ENCODE measurements at regions not wholly inside any gene's neighbourhood (a gene's known extent, or its start where the extent isn't known, plus 50 kb on each side); places are given as distances from the start of the nearest gene placed in this dataset.

- no peaks in the 10 kb centered on the region for H3K9me3 ChIP-seq (ENCODE audit: low read length)
- no peaks in the 10 kb centered on the region for H3K4me1 ChIP-seq (ENCODE audit: low read length)
- no peak overlapping the region for H3K4me3 ChIP-seq (ENCODE audit: low read length)
- H3K79me2 ChIP-seq (ENCODE audit: low read length), result no peaks in the 10 kb centered on the region
- H4K20me1 ChIP-seq (ENCODE audit: insufficient read depth, low read depth, low read length), result no peaks in the 10 kb centered on the region
- no peaks in the 10 kb centered on the region; the same call in 1 of the 2 replicates for H3K9me2 ChIP-seq (replicated peaks; ENCODE audit: insufficient read depth, low read length)
- no peak overlapping the region for H2AFZ ChIP-seq (ENCODE audit: low read length)
- no peaks in the 10 kb centered on the region for H3K27me3 ChIP-seq (ENCODE audit: low read length)
- no peak for DNase-seq
- H3K36me3 ChIP-seq (ENCODE audit: insufficient read depth, low read length), result no peaks in the 10 kb centered on the region
- H3K9ac ChIP-seq (ENCODE audit: low read length), result no peak overlapping the region
- no peak overlapping the region for H3K27ac ChIP-seq (ENCODE audit: low read length)
- H3K4me2 ChIP-seq (ENCODE audit: low read depth, low read length, poor library complexity, severe bottlenecking), result no peak overlapping the region
Observed at GRCh38 chr4:138299881-138300280, 57.7 kb upstream of the SLC7A11 start.

DNA sequence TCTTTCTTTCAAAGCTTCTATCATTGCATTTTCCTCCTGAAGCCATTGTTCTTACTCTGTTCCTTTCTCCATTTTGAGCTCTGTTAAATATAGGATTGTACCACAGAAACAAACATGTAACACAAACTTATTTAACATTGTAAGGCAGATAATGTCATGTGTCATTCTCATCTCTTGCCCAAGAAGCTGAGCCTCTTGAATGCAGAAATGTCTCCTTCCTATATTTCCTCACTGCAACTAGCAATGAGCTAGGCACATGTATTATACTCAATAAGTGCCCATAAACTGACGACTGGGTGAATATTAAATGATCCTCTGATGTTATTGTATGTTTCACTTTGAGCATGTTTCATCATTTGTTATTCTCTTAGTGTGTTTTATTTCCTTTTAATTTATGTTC is 56.7 kb upstream of the SLC7A11 start:
- Histone ChIP-seq H2AFZ (ENCODE audit: low read length) (no peak overlapping the region), H3K27ac (ENCODE audit: low read length) (no peak overlapping the region), H3K4me1 (ENCODE audit: low read length) (no peaks in the 10 kb centered on the region), H3K9me2 (replicated peaks; ENCODE audit: insufficient read depth, low read length) (no peaks in the 10 kb centered on the region; the same call in 1 of the 2 replicates), H3K27me3 (ENCODE audit: low read length) (no peaks in the 10 kb centered on the region), H3K4me3 (ENCODE audit: low read length) (no peak overlapping the region), H3K9ac (ENCODE audit: low read length) (no peak overlapping the region), H3K79me2 (ENCODE audit: low read length) (no peaks in the 10 kb centered on the region), H4K20me1 (ENCODE audit: insufficient read depth, low read depth, low read length) (no peaks in the 10 kb centered on the region), H3K36me3 (ENCODE audit: insufficient read depth, low read length) (no peaks in the 10 kb centered on the region), H3K9me3 (ENCODE audit: low read length) (no peaks in the 10 kb centered on the region), H3K4me2 (ENCODE audit: low read depth, low read length, poor library complexity, severe bottlenecking) (no peak overlapping the region)
- DNase-seq, result no peak

DNA sequence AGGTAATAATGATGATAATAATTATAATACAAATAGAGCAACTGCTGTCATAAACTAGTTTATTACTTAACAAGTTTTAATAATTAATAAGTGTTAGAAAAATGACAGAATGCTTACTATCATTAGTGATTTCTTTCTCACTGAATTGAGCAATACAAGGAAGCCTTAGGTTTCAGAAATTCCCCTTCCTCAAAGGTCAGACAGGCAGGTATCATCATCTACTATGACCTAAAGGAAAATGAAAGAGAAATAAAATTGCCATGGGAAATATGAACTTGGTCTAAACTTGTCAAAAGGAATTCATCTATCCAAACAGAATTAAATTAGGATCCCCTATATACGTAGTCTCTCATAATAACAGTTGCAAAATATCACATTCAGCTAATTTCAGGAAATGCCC is 56.3 kb upstream of the SLC7A11 start:
- H4K20me1 ChIP-seq (ENCODE audit: insufficient read depth, low read depth, low read length), result no peaks in the 10 kb centered on the region
- H3K9ac ChIP-seq (ENCODE audit: low read length), result no peak overlapping the region
- H3K36me3 ChIP-seq (ENCODE audit: insufficient read depth, low read length), result no peaks in the 10 kb centered on the region
- no peaks in the 10 kb centered on the region for H3K4me1 ChIP-seq (ENCODE audit: low read length)
- H3K27me3 ChIP-seq (ENCODE audit: low read length), result no peaks in the 10 kb centered on the region
- H3K9me3 ChIP-seq (ENCODE audit: low read length), result no peaks in the 10 kb centered on the region
- no peak overlapping the region for H3K4me2 ChIP-seq (ENCODE audit: low read depth, low read length, poor library complexity, severe bottlenecking)
- no peak overlapping the region for H3K27ac ChIP-seq (ENCODE audit: low read length)
- no peaks in the 10 kb centered on the region for H3K79me2 ChIP-seq (ENCODE audit: low read length)
- no peak overlapping the region for H2AFZ ChIP-seq (ENCODE audit: low read length)
- H3K4me3 ChIP-seq (ENCODE audit: low read length), result no peak overlapping the region
- no peaks in the 10 kb centered on the region; the same call in 1 of the 2 replicates for H3K9me2 ChIP-seq (replicated peaks; ENCODE audit: insufficient read depth, low read length)
- no peak for DNase-seq

DNA sequence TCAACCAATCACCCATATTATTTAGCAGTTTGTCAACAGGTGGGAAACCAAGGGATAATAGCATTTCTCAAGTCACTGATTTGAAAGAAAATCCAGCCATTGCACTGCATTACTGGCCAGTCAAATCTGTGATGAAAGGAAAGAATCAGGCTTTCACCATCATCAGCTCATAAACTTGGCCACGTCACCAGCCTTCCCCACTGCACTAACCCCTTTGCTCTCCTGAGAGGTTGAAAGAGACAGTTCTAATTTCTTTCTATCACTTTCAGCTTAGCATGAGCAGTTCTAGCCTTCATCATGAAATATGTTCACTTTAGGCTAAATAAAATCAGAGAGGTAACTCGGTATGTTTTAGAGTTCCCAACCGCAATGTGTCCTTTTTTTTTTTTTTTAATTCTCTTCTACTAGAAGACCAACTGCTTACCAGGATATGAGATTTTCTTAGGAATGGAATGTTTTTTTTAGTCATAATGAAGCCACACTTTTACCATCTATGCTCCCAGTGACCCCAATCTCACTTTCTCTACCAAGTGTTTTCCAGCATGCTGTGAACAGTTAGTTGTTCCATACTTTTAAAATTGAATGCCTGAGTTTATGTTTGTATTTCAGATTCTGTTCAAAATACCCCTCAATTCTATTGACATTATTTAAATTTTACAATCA is 55.7 kb upstream of the SLC7A11 start:
- Histone ChIP-seq H3K4me1 (ENCODE audit: low read length) (no peaks in the 10 kb centered on the region), H3K27me3 (ENCODE audit: low read length) (no peaks in the 10 kb centered on the region), H4K20me1 (ENCODE audit: insufficient read depth, low read depth, low read length) (no peaks in the 10 kb centered on the region), H3K4me3 (ENCODE audit: low read length) (no peak overlapping the region), H3K36me3 (ENCODE audit: insufficient read depth, low read length) (no peaks in the 10 kb centered on the region), H3K9ac (ENCODE audit: low read length) (no peak overlapping the region), H3K9me2 (replicated peaks; ENCODE audit: insufficient read depth, low read length) (no peaks in the 10 kb centered on the region), H3K79me2 (ENCODE audit: low read length) (no peaks in the 10 kb centered on the region), H3K27ac (ENCODE audit: low read length) (no peak overlapping the region), H3K4me2 (ENCODE audit: low read depth, low read length, poor library complexity, severe bottlenecking) (no peak overlapping the region), H2AFZ (ENCODE audit: low read length) (no peak overlapping the region), H3K9me3 (ENCODE audit: low read length) (no peaks in the 10 kb centered on the region)
- DNase-seq, result no peak

DNA sequence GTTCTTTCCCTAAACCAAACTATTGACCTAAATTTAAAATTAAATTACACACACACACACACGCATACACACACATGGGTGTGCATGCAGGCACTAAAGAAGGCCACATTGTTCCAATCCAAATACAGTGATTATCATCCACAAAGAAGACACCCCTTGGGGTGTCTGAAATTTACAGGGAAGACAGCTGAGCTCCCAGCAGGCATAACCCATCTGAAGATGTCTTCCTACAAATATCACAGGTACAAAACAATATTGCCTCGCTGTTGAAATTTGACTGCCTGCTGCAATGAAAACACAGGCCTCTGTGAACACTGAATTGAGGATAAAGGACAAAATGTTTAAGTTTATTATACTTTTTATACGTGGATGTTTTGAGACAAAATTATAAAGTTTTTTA is 50.2 kb upstream of the SLC7A11 start:
- Histone ChIP-seq H3K9me2 (replicated peaks; ENCODE audit: insufficient read depth, low read length) (no peaks in the 10 kb centered on the region), H3K4me2 (ENCODE audit: low read depth, low read length, poor library complexity, severe bottlenecking) (no peak overlapping the region), H3K79me2 (ENCODE audit: low read length) (no peaks in the 10 kb centered on the region), H2AFZ (ENCODE audit: low read length) (no peak overlapping the region), H4K20me1 (ENCODE audit: insufficient read depth, low read depth, low read length) (no peaks in the 10 kb centered on the region), H3K4me3 (ENCODE audit: low read length) (no peak overlapping the region), H3K36me3 (ENCODE audit: insufficient read depth, low read length) (no peaks in the 10 kb centered on the region), H3K9ac (ENCODE audit: low read length) (no peak overlapping the region), H3K27me3 (ENCODE audit: low read length) (no peaks in the 10 kb centered on the region), H3K27ac (ENCODE audit: low read length) (no peak overlapping the region), H3K9me3 (ENCODE audit: low read length) (no peaks in the 10 kb centered on the region), H3K4me1 (ENCODE audit: low read length) (no peaks in the 10 kb centered on the region)
- DNase-seq, result no peak

Data from Karpas-422 (cell line).